Prostate gland (tissue), 2 donors: ENCODE measurements at regions not wholly inside any gene's neighbourhood (a gene's known extent, or its start where the extent isn't known, plus 50 kb on each side); places are given as distances from the start of the nearest gene placed in this dataset.
"Not testable (repeated sequence)": the region's sequence is repeated elsewhere in the genome, so short reads cannot be mapped to it uniquely, and the experiment has no call there.

ENCODE experiments used
- CTCF ChIP-seq, 4 experiments: fragments of 200-600 bp in 2 of 4; fragments of 450-650 bp in 2 of 4; sonication (generic) in 2 of 4; IDR thresholded peaks; 1 replicate in 3 of 4; 2 replicates in 1 of 4; pipeline ENCODE4 v1.5.1; 2016 to 2019; ENCODE audit warnings: antibody characterized with exemption in 4 of 4, mild to moderate bottlenecking in 2 of 4, moderate library complexity in 2 of 4
- POLR2A ChIP-seq: fragments of 450-650 bp; IDR thresholded peaks from one replicate; pipeline ENCODE4 v1.6.1; 2016; ENCODE audit warnings: antibody characterized with exemption, mild to moderate bottlenecking

- not testable (repeated sequence) for TF ChIP-seq POLR2A; CTCF (IDR thresholded peaks at IDR 0.05)
Measured at GRCh38 chr7:76708446-76708845, 81.4 kb upstream of the POMZP3 start.
